Glomerular visceral epithelial cell (primary cell): ENCODE measurements at regions not wholly inside any gene's neighbourhood (a gene's known extent, or its start where the extent isn't known, plus 50 kb on each side); places are given as distances from the start of the nearest gene placed in this dataset.
"Not testable (repeated sequence)": the region's sequence is repeated elsewhere in the genome, so short reads cannot be mapped to it uniquely, and the experiment has no call there.

Experiments used
- DNase-seq: peaks from one replicate; pipeline ENCODE4 v3.0.0-alpha.2; 2016; ENCODE audit errors: extremely low spot score

- DNase-seq = peak; percentile 51
Measured at GRCh38 chr15:69861331-69862171, 236.2 kb downstream of the TLE3 start.

DNA sequence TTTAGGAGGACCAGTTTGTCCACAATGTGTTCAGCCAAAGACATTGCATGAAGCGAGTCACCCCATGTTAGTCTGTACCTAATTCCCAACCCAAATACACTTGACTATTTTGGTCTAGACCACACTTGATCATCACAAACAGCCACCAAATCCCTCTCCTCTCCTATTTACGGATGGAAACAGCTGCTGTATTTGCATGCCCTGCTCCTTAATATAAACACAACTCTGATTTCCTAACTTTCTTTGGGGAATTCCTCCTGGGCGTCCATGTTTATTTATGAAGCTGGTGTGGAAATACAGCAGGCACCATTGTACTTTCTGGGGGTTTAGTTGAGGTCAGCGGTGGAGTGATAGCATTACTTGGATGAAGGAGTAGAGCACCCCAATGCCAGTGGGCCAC, 235.2 kb downstream of the TLE3 start:
- no peak for DNase-seq

- DNase-seq = peak; percentile 65
Measured at GRCh38 chr15:69863446-69863845, 234.3 kb downstream of the TLE3 start.

DNA sequence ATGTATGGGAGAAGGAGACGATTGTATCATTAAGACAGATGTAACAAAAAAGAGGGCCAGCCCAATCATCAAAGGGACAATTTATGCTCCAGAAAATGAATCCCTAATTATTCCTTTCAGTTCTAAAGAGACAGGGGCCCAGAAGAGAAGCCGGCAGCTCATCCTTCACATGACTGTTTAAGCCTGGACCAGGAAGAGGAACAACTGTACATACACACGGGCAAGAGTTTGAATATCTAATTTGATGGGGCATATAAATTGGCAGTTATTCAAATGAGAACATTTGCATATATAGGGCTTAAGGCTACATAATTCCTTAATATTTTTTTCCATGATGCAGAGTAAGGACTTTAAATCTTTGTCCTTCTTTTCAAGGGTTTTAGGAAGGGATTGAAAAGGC, 232.3 kb downstream of the TLE3 start:
- no peak for DNase-seq

GRCh38 chr15:69868756-69869155, 229.0 kb downstream of the TLE3 start:
- DNase-seq = no peak

DNA sequence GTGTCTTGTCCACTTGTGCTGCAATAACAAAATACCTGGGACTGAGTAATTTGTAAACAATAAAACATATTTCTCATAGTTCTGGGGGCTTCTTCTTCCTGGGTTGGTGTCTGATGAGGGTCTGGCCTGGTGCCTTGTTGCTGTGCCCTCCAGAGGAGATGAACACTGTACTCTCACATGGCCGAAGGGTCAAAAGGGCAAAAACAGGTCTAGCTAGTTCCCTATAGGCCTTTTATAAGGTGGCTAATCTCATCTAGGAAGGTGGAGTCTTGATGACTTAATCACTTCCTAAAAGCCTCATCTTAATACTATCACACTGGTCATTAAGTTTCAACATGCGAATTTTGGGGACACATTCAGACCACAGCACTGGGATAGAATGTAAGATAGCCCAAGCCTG, 228.4 kb downstream of the TLE3 start:
- no peak for DNase-seq

DNA sequence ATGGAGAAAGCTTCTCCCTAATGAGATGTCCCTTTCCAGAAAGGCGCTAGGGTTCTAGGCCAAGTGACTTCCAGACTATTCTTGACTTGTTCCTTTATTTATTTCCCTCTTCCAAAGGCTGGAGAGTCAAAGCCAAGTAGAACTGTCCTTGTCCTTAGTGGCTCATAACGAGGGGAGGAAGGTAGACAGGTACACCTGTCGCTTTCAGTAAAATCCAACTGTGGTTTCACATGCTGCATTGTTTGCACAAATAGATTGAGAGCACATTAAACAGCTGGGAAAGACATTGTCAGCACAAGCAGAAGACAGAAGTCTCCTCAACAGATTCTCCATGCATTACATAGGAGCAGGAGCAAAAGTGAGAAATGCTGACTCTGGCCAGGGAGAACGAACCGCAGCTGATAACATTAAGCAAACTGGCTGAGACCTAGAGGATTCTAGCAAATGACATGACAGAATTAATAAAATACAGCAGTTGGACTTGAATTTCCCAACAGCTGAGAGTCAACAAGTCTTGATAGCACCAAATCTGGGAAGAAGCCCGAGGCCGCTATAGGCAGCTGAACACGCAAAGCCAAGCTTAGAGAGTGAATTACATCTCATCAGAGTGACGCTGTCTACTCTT, 227.7 kb downstream of the TLE3 start:
- no peak for DNase-seq

GRCh38 chr15:69871511-69872134, 226.1 kb downstream of the TLE3 start:
- DNase-seq = no peak

GRCh38 chr15:69873807-69874206, 223.9 kb downstream of the TLE3 start:
- no peak for DNase-seq

DNA sequence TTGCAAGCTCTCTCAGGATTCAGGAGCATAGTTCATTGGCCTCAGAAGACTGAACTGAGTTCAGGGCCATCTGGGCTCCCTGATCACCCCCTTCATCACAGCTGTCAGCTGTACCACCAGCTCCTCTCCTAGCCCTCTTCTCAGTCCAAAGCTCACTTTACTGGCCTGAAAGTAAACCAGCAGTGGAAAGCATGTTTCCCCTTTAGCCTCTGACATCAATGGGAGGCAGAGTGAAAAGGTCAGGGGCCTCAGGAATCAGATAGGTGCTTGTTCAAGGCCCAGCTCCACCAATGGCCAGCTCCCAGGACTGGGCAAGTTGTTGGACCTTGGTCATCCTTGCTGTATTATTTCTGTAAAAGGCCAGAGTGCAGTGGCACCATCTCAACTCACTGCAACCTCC, 223.4 kb downstream of the TLE3 start:
- no peak for DNase-seq

DNA sequence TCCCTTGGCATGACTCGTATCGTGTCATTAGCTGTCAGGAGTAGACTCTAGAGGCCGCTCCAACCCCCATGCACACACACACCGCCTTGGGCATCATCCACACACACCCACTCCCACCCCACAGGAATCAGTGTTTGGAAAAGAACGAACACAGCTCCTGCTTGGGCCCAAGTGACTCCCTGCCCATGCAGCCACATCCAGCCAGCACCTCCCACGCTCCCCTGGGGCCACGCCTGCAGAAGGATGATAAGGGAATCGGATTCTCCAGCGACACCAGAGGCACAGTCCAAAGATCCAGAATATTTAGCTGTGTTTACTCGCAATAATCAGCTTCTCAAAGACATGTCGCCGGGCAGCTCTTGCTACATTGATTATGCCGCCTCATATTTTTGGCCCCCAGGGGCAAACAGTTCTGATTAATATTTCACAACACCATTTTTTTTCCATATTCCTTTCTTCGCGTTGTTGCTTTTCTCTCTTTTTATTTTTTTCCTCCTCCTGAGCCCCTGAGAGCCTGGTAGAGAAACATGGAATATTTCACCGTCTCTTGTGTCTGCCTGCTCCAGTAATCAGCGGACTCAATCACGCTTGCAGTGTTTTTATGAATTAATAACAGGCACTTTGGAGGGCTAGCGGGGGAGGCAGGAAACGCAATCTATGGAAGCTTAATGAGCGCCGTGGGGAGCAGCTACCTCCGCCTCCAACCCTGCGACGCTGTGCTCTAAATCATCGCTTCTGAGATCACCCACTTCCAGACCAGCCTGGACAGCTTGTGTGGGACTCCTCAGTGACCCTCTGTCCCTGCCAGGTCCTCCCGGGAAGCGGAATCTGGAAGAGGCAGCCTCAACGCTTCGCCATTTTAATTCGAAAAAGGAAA, 221.4 kb downstream of the TLE3 start:
- DNase-seq = no peak

GRCh38 chr15:69879963-69880362, 217.8 kb downstream of the TLE3 start:
- DNase-seq = not testable (repeated sequence)

- no peak for DNase-seq
Measured at GRCh38 chr15:69880571-69881301, 217.0 kb downstream of the TLE3 start.

GRCh38 chr15:69881302-69881670, 216.4 kb downstream of the TLE3 start:
- no peak for DNase-seq

- DNase-seq = peak; percentile 41
Measured at GRCh38 chr15:69881766-69882165, 216.0 kb downstream of the TLE3 start.

GRCh38 chr15:69883306-69883705, 214.4 kb downstream of the TLE3 start:
- no peak for DNase-seq

- DNase-seq = no peak
Measured at GRCh38 chr15:69885173-69885955, 212.4 kb downstream of the TLE3 start.

DNA sequence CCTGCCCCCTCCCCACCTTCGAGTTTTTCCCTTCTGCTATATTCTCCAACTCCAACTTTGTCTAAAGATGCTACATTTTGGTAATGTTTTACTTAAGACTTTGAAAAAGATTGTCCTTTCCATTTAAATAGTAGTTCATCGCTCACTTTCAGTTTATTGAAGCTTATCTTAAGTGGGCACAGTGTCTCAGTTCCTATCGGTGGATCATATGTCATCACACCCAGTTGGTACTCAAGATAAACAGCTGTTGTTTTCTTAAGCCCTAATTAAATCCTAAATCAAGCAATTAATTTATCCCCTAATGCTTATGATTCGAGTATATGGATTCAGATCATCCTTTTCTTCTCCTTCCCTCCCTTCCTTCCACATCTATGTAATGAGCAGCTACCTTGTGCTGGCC, 210.7 kb downstream of the TLE3 start:
- DNase-seq = no peak

- DNase-seq = no peak
Measured at GRCh38 chr15:69887553-69887952, 210.2 kb downstream of the TLE3 start.

DNA sequence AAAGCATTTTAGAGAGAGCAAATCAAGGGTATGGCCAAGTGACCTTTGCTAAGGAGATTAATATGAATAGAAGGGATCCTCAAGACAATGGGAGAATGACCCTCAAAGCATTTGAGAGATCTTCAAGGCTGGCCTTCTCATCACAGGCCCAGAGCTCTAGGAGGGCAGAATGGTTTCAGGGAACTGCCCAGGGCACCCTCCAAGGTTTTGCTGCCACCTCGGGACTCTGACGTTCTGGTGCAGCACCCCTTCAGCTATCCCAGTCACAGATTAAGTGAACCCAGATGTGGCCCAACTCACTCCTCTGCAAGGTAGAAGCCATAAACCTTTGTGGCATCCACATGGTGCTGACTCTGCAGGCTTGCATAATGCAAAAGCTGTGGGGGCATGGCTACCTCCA, 209.3 kb downstream of the TLE3 start:
- no peak for DNase-seq
